ENCODE measurements at regions not wholly inside any gene's neighbourhood (a gene's known extent, or its start where the extent isn't known, plus 50 kb on each side); places are given as distances from the start of the nearest gene placed in this dataset.

DNA sequence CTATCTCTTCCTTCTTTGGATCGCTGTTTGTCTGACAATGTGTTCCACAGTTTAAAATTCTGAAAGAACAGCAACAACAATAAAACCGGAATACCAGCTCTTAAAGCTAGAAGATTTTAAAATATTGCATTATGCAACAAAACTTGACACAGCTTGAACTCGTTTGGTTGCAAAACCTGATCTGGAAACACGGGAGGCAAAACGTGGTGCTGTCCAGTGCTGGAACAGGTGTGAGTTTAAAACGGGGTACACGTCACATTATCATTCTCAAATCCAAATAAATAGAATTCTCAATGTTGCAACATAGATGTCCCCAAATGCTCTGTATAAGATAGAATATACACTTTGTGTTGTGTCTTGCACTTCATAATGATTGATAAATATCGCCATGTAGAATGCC, 110.9 kb upstream of the LYSMD4 start:
- TF ChIP-seq CTCF (conservative IDR thresholded peaks at IDR 0.05) (no peak), EZH2 (IDR thresholded peaks at IDR 0.05; ENCODE audit: low read depth) (no peak)

Data from PC-9 (cell line).